ENCODE measurements at regions not wholly inside any gene's neighbourhood (a gene's known extent, or its start where the extent isn't known, plus 50 kb on each side); places are given as distances from the start of the nearest gene placed in this dataset.

GRCh38 chr2:117068371-117068770, 746.1 kb upstream of the DDX18 start:
- no peak for TF ChIP-seq GLIS3 (CRISPR knock-in tag; IDR thresholded peaks at IDR 0.05)
- no peak for TF ChIP-seq BACH2 (CRISPR knock-in tag; IDR thresholded peaks at IDR 0.05; ENCODE audit: borderline replicate concordance)
- no peak for TF ChIP-seq ZC3H10 (CRISPR knock-in tag; IDR thresholded peaks at IDR 0.05)
- TF ChIP-seq ZFP3 (CRISPR knock-in tag; IDR thresholded peaks at IDR 0.05): no peak
- no peak for TF ChIP-seq CSRNP3 (CRISPR knock-in tag; IDR thresholded peaks at IDR 0.05)
- no peak for TF ChIP-seq ZNF8 (CRISPR knock-in tag; IDR thresholded peaks at IDR 0.05)
- no peak for TF ChIP-seq ARNTL (CRISPR knock-in tag; IDR thresholded peaks at IDR 0.05; ENCODE audit: borderline replicate concordance, low read depth)
- TF ChIP-seq TSHZ2 (CRISPR knock-in tag; IDR thresholded peaks at IDR 0.05): no peak
- TF ChIP-seq TCF4 (CRISPR knock-in tag; IDR thresholded peaks at IDR 0.05; ENCODE audit: borderline replicate concordance): no peak
- no peak for TF ChIP-seq ESRRG (CRISPR knock-in tag; IDR thresholded peaks at IDR 0.05)
- TF ChIP-seq SNAI2 (CRISPR knock-in tag; IDR thresholded peaks at IDR 0.05): no peak
- ATAC-seq: no peak

GRCh38 chr2:117071556-117072102, 742.9 kb upstream of the DDX18 start:
- TF ChIP-seq CREB5 (CRISPR knock-in tag; IDR thresholded peaks at IDR 0.05; ENCODE audit: low read depth): no peak
- TF ChIP-seq PATZ1 (CRISPR knock-in tag; IDR thresholded peaks at IDR 0.05; ENCODE audit: borderline replicate concordance): no peak
- no peak for ATAC-seq

GRCh38 chr2:117074756-117075155, 739.7 kb upstream of the DDX18 start:
- no peak for ATAC-seq
- TF ChIP-seq TOX (CRISPR knock-in tag; IDR thresholded peaks at IDR 0.05; ENCODE audit: borderline replicate concordance) (no peak), ISL1 (CRISPR knock-in tag; IDR thresholded peaks at IDR 0.05) (no peak), PPARA (CRISPR knock-in tag; IDR thresholded peaks at IDR 0.05; ENCODE audit: borderline replicate concordance) (no peak), CSRNP3 (CRISPR knock-in tag; IDR thresholded peaks at IDR 0.05) (no peak), ARNTL (CRISPR knock-in tag; IDR thresholded peaks at IDR 0.05; ENCODE audit: borderline replicate concordance, low read depth) (no peak), ZNF565 (CRISPR knock-in tag; conservative IDR thresholded peaks at IDR 0.05; ENCODE audit: low read depth) (no peak)

- TF ChIP-seq ZC3H10 (CRISPR knock-in tag; IDR thresholded peaks at IDR 0.05) (no peak), PATZ1 (CRISPR knock-in tag; IDR thresholded peaks at IDR 0.05; ENCODE audit: borderline replicate concordance) (no peak), CREB5 (CRISPR knock-in tag; IDR thresholded peaks at IDR 0.05; ENCODE audit: low read depth) (no peak), PPARA (CRISPR knock-in tag; IDR thresholded peaks at IDR 0.05; ENCODE audit: borderline replicate concordance) (no peak), TCF4 (CRISPR knock-in tag; IDR thresholded peaks at IDR 0.05; ENCODE audit: borderline replicate concordance) (no peak), CSDC2 (CRISPR knock-in tag; IDR thresholded peaks at IDR 0.05) (no peak), ARNTL (CRISPR knock-in tag; IDR thresholded peaks at IDR 0.05; ENCODE audit: borderline replicate concordance, low read depth) (no peak)
- ATAC-seq: no peak
Measured at GRCh38 chr2:117085256-117085655, 729.2 kb upstream of the DDX18 start.
